HEK293 (cell line): ENCODE measurements at regions not wholly inside any gene's neighbourhood (a gene's known extent, or its start where the extent isn't known, plus 50 kb on each side); places are given as distances from the start of the nearest gene placed in this dataset.

Source experiments
- CTCF ChIA-PET: fragments of 350-600 bp; formaldehyde crosslinking; extraction: SDS; loops from one replicate; lab custom pipeline; 2021; ENCODE audit warnings: antibody characterized with exemption; lab: Yijun Ruan, JAX
- POLR2A ChIA-PET: fragments of 300-600 bp; formaldehyde crosslinking; extraction: SDS; loops from one replicate; lab custom pipeline; 2020; ENCODE audit warnings: antibody characterized with exemption, inconsistent platforms; lab: Yijun Ruan, JAX
- H3K27ac ChIP-seq: fragments of 200-500 bp; sonication (Bioruptor generic); 2 replicates; pipeline ENCODE4 v1.5.1; 2014; ENCODE audit warnings: low read depth, low read length, control low read depth, inconsistent platforms; ENCODE audit errors: extremely low read depth
- H3K36me3 ChIP-seq, 2 experiments: fragments of 200-500 bp in 1 of 2; sonication (Bioruptor generic) in 1 of 2; 1 replicate in 1 of 2; 2 replicates in 1 of 2; pipeline ENCODE4 v1.5.1; 2014 to 2017; ENCODE audit warnings: inconsistent platforms in 2 of 2, low read length in 2 of 2; ENCODE audit not compliant: control insufficient read depth in 2 of 2, insufficient read depth in 1 of 2
- H3K4me1 ChIP-seq: fragments of 200-500 bp; sonication (Bioruptor generic); 2 replicates; pipeline ENCODE4 v1.5.1; 2014; ENCODE audit warnings: mild to moderate bottlenecking, low read length, inconsistent platforms; ENCODE audit not compliant: control insufficient read depth, insufficient read depth
- H3K4me3 ChIP-seq: 2 replicates; pipeline ENCODE4 v1.5.1; 2011; ENCODE audit warnings: low read depth, mild to moderate bottlenecking, control low read depth, low read length, moderate library complexity
- H3K9me3 ChIP-seq: fragments of 200-500 bp; sonication (Bioruptor generic); 2 replicates; pipeline ENCODE4 v1.5.1; 2014; ENCODE audit warnings: low read depth, low read length, inconsistent platforms; ENCODE audit not compliant: control insufficient read depth, insufficient read depth
- FEZF1 ChIP-seq: fragments of 450-650 bp; formaldehyde crosslinking; IDR thresholded peaks from 2 replicates; pipeline ENCODE4 v1.5.1; 2016; ENCODE audit warnings: missing biosample characterization, missing genetic modification characterization
- HIC1 ChIP-seq: fragments of 450-650 bp; formaldehyde crosslinking; IDR thresholded peaks from 2 replicates; pipeline ENCODE4 v1.5.1; 2016; ENCODE audit warnings: missing biosample characterization, missing genetic modification characterization
- MZF1 ChIP-seq: fragments of 450-650 bp; formaldehyde crosslinking; IDR thresholded peaks from 2 replicates; pipeline ENCODE4 v1.5.1; 2017; ENCODE audit warnings: missing biosample characterization, missing genetic modification characterization, borderline replicate concordance
- PRDM1 ChIP-seq: fragments of 450-650 bp; formaldehyde crosslinking; IDR thresholded peaks from 2 replicates; pipeline ENCODE4; 2016; ENCODE audit warnings: missing biosample characterization, missing genetic modification characterization
- PRDM10 ChIP-seq: fragments of 450-650 bp; formaldehyde crosslinking; IDR thresholded peaks from 2 replicates; pipeline ENCODE4 v1.5.1; 2016; ENCODE audit warnings: missing biosample characterization, missing genetic modification characterization
- RBAK ChIP-seq: fragments of 450-650 bp; formaldehyde crosslinking; IDR thresholded peaks from 2 replicates; pipeline ENCODE4 v1.5.1; 2016; ENCODE audit warnings: missing biosample characterization, missing genetic modification characterization
- REST ChIP-seq: fragments of 450-650 bp; formaldehyde crosslinking; IDR thresholded peaks from 2 replicates; pipeline ENCODE4 v1.5.1; 2016; ENCODE audit warnings: missing biosample characterization, missing genetic modification characterization
- SCRT2 ChIP-seq: fragments of 450-650 bp; formaldehyde crosslinking; IDR thresholded peaks from 2 replicates; pipeline ENCODE4 v1.5.1; 2016; ENCODE audit warnings: missing biosample characterization, missing genetic modification characterization
- SP7 ChIP-seq: fragments of 450-650 bp; formaldehyde crosslinking; IDR thresholded peaks from 2 replicates; pipeline ENCODE4 v1.5.1; 2016; ENCODE audit warnings: missing biosample characterization, missing genetic modification characterization
- ZFHX2 ChIP-seq: fragments of 450-650 bp; formaldehyde crosslinking; conservative IDR thresholded peaks from 2 replicates; pipeline ENCODE4 v1.5.1; 2016; ENCODE audit warnings: missing biosample characterization, missing genetic modification characterization
- ZNF140 ChIP-seq: fragments of 450-650 bp; formaldehyde crosslinking; IDR thresholded peaks from 2 replicates; pipeline ENCODE4 v1.5.1; 2016; ENCODE audit warnings: missing biosample characterization, missing genetic modification characterization
- ZNF174 ChIP-seq: fragments of 450-650 bp; formaldehyde crosslinking; IDR thresholded peaks from 2 replicates; pipeline ENCODE4 v1.5.0; 2017; ENCODE audit warnings: missing biosample characterization, mild to moderate bottlenecking, missing genetic modification characterization
- ZNF266 ChIP-seq: fragments of 450-650 bp; formaldehyde crosslinking; IDR thresholded peaks from 2 replicates; pipeline ENCODE4 v1.5.1; 2016; ENCODE audit warnings: missing biosample characterization, missing genetic modification characterization, low read depth
- ZNF302 ChIP-seq: fragments of 450-650 bp; formaldehyde crosslinking; IDR thresholded peaks from 2 replicates; pipeline ENCODE4 v1.5.1; 2016; ENCODE audit warnings: missing biosample characterization, missing genetic modification characterization, low read depth
- ZNF324 ChIP-seq: fragments of 450-650 bp; formaldehyde crosslinking; IDR thresholded peaks from 2 replicates; pipeline ENCODE4 v1.5.1; 2016; ENCODE audit warnings: missing biosample characterization, missing genetic modification characterization
- ZNF433 ChIP-seq: fragments of 450-650 bp; formaldehyde crosslinking; IDR thresholded peaks from 2 replicates; pipeline ENCODE4 v1.5.1; 2016; ENCODE audit warnings: missing biosample characterization, missing genetic modification characterization, low read depth
- ZNF549 ChIP-seq: fragments of 450-650 bp; IDR thresholded peaks from 2 replicates; pipeline ENCODE4 v1.5.1; 2018; ENCODE audit warnings: missing biosample characterization, missing genetic modification characterization, mild to moderate bottlenecking, inconsistent platforms, moderate library complexity
- ZNF585B ChIP-seq: fragments of 450-650 bp; formaldehyde crosslinking; IDR thresholded peaks from 2 replicates; pipeline ENCODE4 v1.5.1; 2016; ENCODE audit warnings: missing biosample characterization, missing genetic modification characterization
- ZNF600 ChIP-seq: fragments of 450-650 bp; formaldehyde crosslinking; IDR thresholded peaks from 2 replicates; pipeline ENCODE4 v1.5.1; 2016; ENCODE audit warnings: missing biosample characterization, missing genetic modification characterization

GRCh38 chr9:86406366-86406765 is 52.2 kb upstream of the TUT7 start:
- ChIA-PET CTCF (interaction anchor here (0.5 to 2.9 kb wide), 3 partner anchors 9 to 98 kb away, joined by 3 to 28 read pairs (median 3); no protein-coding TSS in a partner anchor), POLR2A (interaction anchor here (0.6 kb wide), 1 partner anchor 378 kb away, joined by 3 read pairs; no protein-coding TSS in a partner anchor)
- Histone ChIP-seq H3K4me1 (no peaks in the 10 kb centered on the region), H3K36me3 (no peaks in the 10 kb centered on the region), H3K9me3 (no peaks in the 10 kb centered on the region), H3K27ac (no peak overlapping the region), H3K4me3 (no peak overlapping the region)
- TF ChIP-seq ZNF549, result no peak
- TF ChIP-seq PRDM1, result no peak
- TF ChIP-seq HIC1, result no peak
- no peak for TF ChIP-seq ZNF324 (tag by site-specific recombination)
- no peak for TF ChIP-seq ZNF433 (tag by site-specific recombination)
- TF ChIP-seq ZNF174 (tag by site-specific recombination), result no peak
- no peak for TF ChIP-seq ZNF585B (tag by site-specific recombination)
- no peak for TF ChIP-seq ZNF140 (tag by site-specific recombination)

- no peaks in the 10 kb centered on the region for H3K4me1 ChIP-seq
- H3K36me3 ChIP-seq, result no peaks in the 10 kb centered on the region
- H3K9me3 ChIP-seq, result no peaks in the 10 kb centered on the region
- no peak overlapping the region for H3K4me3 ChIP-seq
- no peak overlapping the region for H3K27ac ChIP-seq
- ChIA-PET POLR2A (interaction anchor here (0.6 kb wide), 1 partner anchor 378 kb away, joined by 3 read pairs; no protein-coding TSS in a partner anchor), CTCF (interaction anchor here (0.5 to 2.9 kb wide), 5 partner anchors 9 to 166 kb away, joined by 3 to 28 read pairs (median 3); no protein-coding TSS in a partner anchor)
- TF ChIP-seq PRDM10 (tag by site-specific recombination), result peak; percentile 18; the same call in 1 of the 2 replicates
- peak; percentile 57; the same call in 1 of the 2 replicates for TF ChIP-seq ZNF600 (tag by site-specific recombination)
- TF ChIP-seq SCRT2 (tag by site-specific recombination), result peak; percentile 43
- TF ChIP-seq MZF1, result peak; percentile 81; the same call in 1 of the 2 replicates
- no peak for TF ChIP-seq ZNF266 (tag by site-specific recombination)
- TF ChIP-seq RBAK, result no peak
- TF ChIP-seq ZNF302 (tag by site-specific recombination), result no peak
- 0 out of 2 replicates have a peak, but pooled peaks have one; percentile 10 for TF ChIP-seq ZFHX2
- peak; percentile 61 for TF ChIP-seq SP7 (tag by site-specific recombination)
- TF ChIP-seq REST (tag by site-specific recombination), result peak; percentile 52; the same call in 1 of the 2 replicates
- peak; percentile 75 for TF ChIP-seq FEZF1
These were observed 51.7 kb upstream of the TUT7 start for GRCh38 chr9:86405926-86406325.
